OCI-LY1 (cell line): ENCODE measurements at regions not wholly inside any gene's neighbourhood (a gene's known extent, or its start where the extent isn't known, plus 50 kb on each side); places are given as distances from the start of the nearest gene placed in this dataset.

Experiments
- H2AFZ ChIP-seq: fragments of 200-600 bp; sonication (generic), shearing (Covaris generic); 2 replicates; pipeline ENCODE4 v1.6.0; 2014; ENCODE audit warnings: antibody characterized with exemption, mild to moderate bottlenecking, low read length
- H3F3A ChIP-seq: fragments of 200-600 bp; sonication (generic), shearing (Covaris generic); 2 replicates; pipeline ENCODE4 v1.6.0; 2014; ENCODE audit warnings: mild to moderate bottlenecking, antibody characterized with exemption, low read length, moderate library complexity; ENCODE audit not compliant: insufficient read depth
- H3K27ac ChIP-seq: fragments of 200-600 bp; sonication (generic); 2 replicates; pipeline ENCODE4 v1.5.1; 2014; ENCODE audit warnings: low read length, mixed run types, mild to moderate bottlenecking, low read depth; ENCODE audit not compliant: poor library complexity, severe bottlenecking
- H3K27me3 ChIP-seq: fragments of 200-600 bp; sonication (generic); 2 replicates; pipeline ENCODE4 v1.6.0; 2014; ENCODE audit warnings: antibody characterized with exemption, mild to moderate bottlenecking, low read length, moderate library complexity; ENCODE audit not compliant: insufficient read depth
- H3K36me3 ChIP-seq: fragments of 200-600 bp; sonication (generic); 2 replicates; pipeline ENCODE4 v1.6.1; 2014; ENCODE audit warnings: mild to moderate bottlenecking, antibody characterized with exemption, low read length, moderate library complexity, mixed read lengths; ENCODE audit not compliant: insufficient read depth
- H3K4me1 ChIP-seq: fragments of 200-600 bp; sonication (generic); 2 replicates; pipeline ENCODE4 v1.5.1; 2014; ENCODE audit warnings: mild to moderate bottlenecking, low read length, moderate library complexity; ENCODE audit not compliant: insufficient read depth, severe bottlenecking
- H3K4me2 ChIP-seq: fragments of 200-600 bp; sonication (generic), shearing (Covaris generic); 2 replicates; pipeline ENCODE4 v1.6.1; 2014; ENCODE audit warnings: low read length
- H3K4me3 ChIP-seq: fragments of 200-600 bp; sonication (generic); 2 replicates; pipeline ENCODE4 v1.5.1; 2014; ENCODE audit warnings: low read length, low read depth, mild to moderate bottlenecking, mixed read lengths; ENCODE audit not compliant: poor library complexity, severe bottlenecking
- H3K79me2 ChIP-seq: fragments of 200-600 bp; shearing (Covaris generic); 2 replicates; pipeline ENCODE4 v1.6.1; 2016; ENCODE audit warnings: mixed run types, low read length, mixed read lengths; ENCODE audit not compliant: insufficient read depth
- H3K9ac ChIP-seq: fragments of 200-600 bp; sonication (generic), shearing (Covaris generic); 2 replicates; pipeline ENCODE4 v1.6.1; 2014; ENCODE audit warnings: mild to moderate bottlenecking, low read length, mixed read lengths
- H3K9me2 ChIP-seq: fragments of 200-600 bp; sonication (generic), shearing (Covaris generic); 2 replicates; pipeline ENCODE4 v1.6.1; 2014; ENCODE audit warnings: low read depth, mild to moderate bottlenecking, low read length, mixed read lengths
- H3K9me3 ChIP-seq: fragments of 200-600 bp; shearing (Covaris generic); 2 replicates; pipeline ENCODE4 v1.6.1; 2014; ENCODE audit warnings: low read length, mixed read lengths
- H4K20me1 ChIP-seq: fragments of 200-600 bp; sonication (generic), shearing (Covaris generic); 2 replicates; pipeline ENCODE4 v1.6.0; 2016; ENCODE audit warnings: mild to moderate bottlenecking, low read length; ENCODE audit not compliant: insufficient read depth
- EZH2 ChIP-seq: fragments of 200-600 bp; sonication (generic), shearing (Covaris generic); IDR thresholded peaks from 2 replicates; pipeline ENCODE4 v1.8.0; 2017; ENCODE audit warnings: borderline replicate concordance, mixed run types, mild to moderate bottlenecking, antibody characterized with exemption, low read length, moderate library complexity, mixed read lengths
- TF ChIP-seq, protein P1 (sequence below): fragments of 200-600 bp; sonication (generic), shearing (Covaris generic); IDR thresholded peaks from 2 replicates; pipeline ENCODE4 v1.5.1; 2017; ENCODE audit warnings: mild to moderate bottlenecking, antibody characterized with exemption, low read length, moderate library complexity, mixed read lengths

DNA sequence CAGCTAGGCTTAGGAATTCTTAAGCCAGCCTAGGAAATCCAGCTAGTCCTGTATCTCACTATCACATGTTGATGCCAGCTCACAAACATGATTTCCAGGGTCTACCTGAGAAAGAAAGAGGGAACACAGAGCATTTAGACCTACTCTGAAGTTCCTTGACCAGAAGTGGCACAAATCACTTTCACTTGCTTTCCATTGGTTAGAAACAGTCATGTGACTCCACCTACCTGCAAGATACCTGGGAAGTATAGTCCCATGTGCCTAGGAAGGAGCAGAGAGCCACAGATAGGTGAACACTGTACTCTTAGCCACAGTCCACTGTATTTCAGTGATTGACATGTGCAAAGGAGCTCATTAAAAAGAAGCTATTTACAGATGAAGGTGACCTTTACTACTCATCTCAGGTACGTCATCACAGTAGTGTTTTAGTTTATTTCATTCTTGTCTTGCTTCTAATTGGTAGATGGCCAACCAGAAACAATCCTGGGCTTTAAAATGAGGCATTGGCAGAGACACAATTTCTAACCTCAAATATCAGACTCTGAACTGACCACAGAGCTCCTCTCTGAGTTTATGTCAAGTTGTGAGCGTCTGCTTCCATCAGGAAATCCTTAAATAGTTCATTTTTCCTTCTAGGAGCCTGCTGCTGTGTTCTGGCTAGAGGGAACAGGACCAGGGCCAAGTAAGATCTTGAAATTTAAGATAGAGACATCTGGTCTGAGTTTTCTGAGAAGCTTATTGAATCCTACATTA, 340.7 kb downstream of the TLE4 start:
- Histone ChIP-seq H3K4me1 (no peaks in the 10 kb centered on the region), H4K20me1 (no peaks in the 10 kb centered on the region), H3K4me2 (no peak overlapping the region), H3F3A (no peaks in the 10 kb centered on the region), H3K27ac (no peak overlapping the region), H3K9me2 (no peaks in the 10 kb centered on the region), H2AFZ (no peak overlapping the region), H3K36me3 (no peaks in the 10 kb centered on the region), H3K27me3 (no peaks in the 10 kb centered on the region), H3K9me3 (no peaks in the 10 kb centered on the region), H3K9ac (no peak overlapping the region), H3K4me3 (no peak overlapping the region), H3K79me2 (no peaks in the 10 kb centered on the region)
- TF ChIP-seq EZH2, result no peak
- TF ChIP-seq, protein P1, sequence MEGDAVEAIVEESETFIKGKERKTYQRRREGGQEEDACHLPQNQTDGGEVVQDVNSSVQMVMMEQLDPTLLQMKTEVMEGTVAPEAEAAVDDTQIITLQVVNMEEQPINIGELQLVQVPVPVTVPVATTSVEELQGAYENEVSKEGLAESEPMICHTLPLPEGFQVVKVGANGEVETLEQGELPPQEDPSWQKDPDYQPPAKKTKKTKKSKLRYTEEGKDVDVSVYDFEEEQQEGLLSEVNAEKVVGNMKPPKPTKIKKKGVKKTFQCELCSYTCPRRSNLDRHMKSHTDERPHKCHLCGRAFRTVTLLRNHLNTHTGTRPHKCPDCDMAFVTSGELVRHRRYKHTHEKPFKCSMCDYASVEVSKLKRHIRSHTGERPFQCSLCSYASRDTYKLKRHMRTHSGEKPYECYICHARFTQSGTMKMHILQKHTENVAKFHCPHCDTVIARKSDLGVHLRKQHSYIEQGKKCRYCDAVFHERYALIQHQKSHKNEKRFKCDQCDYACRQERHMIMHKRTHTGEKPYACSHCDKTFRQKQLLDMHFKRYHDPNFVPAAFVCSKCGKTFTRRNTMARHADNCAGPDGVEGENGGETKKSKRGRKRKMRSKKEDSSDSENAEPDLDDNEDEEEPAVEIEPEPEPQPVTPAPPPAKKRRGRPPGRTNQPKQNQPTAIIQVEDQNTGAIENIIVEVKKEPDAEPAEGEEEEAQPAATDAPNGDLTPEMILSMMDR, result no peak

DNA sequence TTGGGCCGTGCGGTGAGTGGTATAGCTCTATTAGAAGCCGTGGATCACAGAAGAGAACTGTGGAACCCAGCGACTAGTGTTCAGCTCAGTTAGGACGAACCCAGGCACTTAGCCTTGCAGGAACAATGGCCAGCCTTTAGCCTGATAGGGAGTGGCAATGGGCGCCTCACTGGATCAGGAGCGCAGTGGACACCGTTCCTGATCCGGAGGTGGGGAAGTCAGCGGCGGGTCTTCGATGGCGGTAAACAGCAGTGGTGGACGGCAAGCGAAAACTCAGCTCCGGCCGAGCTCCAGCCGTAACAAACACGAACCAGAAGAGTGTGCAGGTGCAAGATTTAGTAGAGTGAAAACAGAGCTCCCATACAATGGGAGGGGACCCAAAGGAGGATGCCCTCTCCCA, 340.0 kb downstream of the TLE4 start:
- Histone ChIP-seq H3K36me3 (no peaks in the 10 kb centered on the region), H3K4me1 (no peaks in the 10 kb centered on the region), H3K4me3 (no peak overlapping the region), H3K4me2 (no peak overlapping the region), H3F3A (no peaks in the 10 kb centered on the region), H3K27me3 (no peaks in the 10 kb centered on the region), H4K20me1 (no peaks in the 10 kb centered on the region), H3K79me2 (no peaks in the 10 kb centered on the region), H3K9ac (no peak overlapping the region), H3K27ac (no peak overlapping the region), H3K9me3 (no peaks in the 10 kb centered on the region), H3K9me2 (no peaks in the 10 kb centered on the region), H2AFZ (no peak overlapping the region)
- no peak for TF ChIP-seq EZH2
- TF ChIP-seq, protein P1, result no peak

- no peaks in the 10 kb centered on the region for H3F3A ChIP-seq
- no peak overlapping the region for H3K4me2 ChIP-seq
- no peaks in the 10 kb centered on the region for H3K9me3 ChIP-seq
- H3K27me3 ChIP-seq, result no peaks in the 10 kb centered on the region
- H2AFZ ChIP-seq, result no peak overlapping the region
- H3K4me3 ChIP-seq, result no peak overlapping the region
- H3K9ac ChIP-seq, result no peak overlapping the region
- no peaks in the 10 kb centered on the region for H3K9me2 ChIP-seq
- H3K27ac ChIP-seq, result no peak overlapping the region
- no peaks in the 10 kb centered on the region for H3K36me3 ChIP-seq
- H3K79me2 ChIP-seq, result no peaks in the 10 kb centered on the region
- TF ChIP-seq, protein P1, result no peak
- no peak for TF ChIP-seq EZH2
- H4K20me1 ChIP-seq, result no peaks in the 10 kb centered on the region
- no peaks in the 10 kb centered on the region for H3K4me1 ChIP-seq
These were observed 331.2 kb downstream of the TLE4 start for GRCh38 chr9:79902825-79903600.
